22Rv1 (cell line): ENCODE measurements at regions not wholly inside any gene's neighbourhood (a gene's known extent, or its start where the extent isn't known, plus 50 kb on each side); places are given as distances from the start of the nearest gene placed in this dataset.

Experiments
- H3K27ac ChIP-seq: fragments of 450-650 bp; 2 replicates; pipeline ENCODE4 v1.5.1; 2017
- CTCF ChIP-seq: fragments of 450-650 bp; IDR thresholded peaks from 2 replicates; pipeline ENCODE4 v1.5.1; 2017; ENCODE audit warnings: mild to moderate bottlenecking
- ZFX ChIP-seq: fragments of 450-650 bp; IDR thresholded peaks from 2 replicates; pipeline ENCODE4 v1.6.1; 2017; ENCODE audit warnings: antibody characterized with exemption, borderline replicate concordance

- H3K27ac ChIP-seq, result no peak overlapping the region
- no peak for TF ChIP-seq ZFX
Observed at GRCh38 chr14:34099635-34100034, 148.8 kb upstream of the EGLN3 start.

- no peak for TF ChIP-seq CTCF
- TF ChIP-seq ZFX, result no peak
- H3K27ac ChIP-seq, result no peak overlapping the region
Observed at GRCh38 chr14:34098985-34099349, 148.1 kb upstream of the EGLN3 start.

- TF ChIP-seq ZFX, result no peak
- no peak for TF ChIP-seq CTCF
- H3K27ac ChIP-seq, result no peak overlapping the region
Observed at GRCh38 chr14:34098045-34098984, 147.4 kb upstream of the EGLN3 start.

GRCh38 chr14:34097644-34098043 lies 146.8 kb upstream of the EGLN3 start:
- TF ChIP-seq CTCF (no peak), ZFX (no peak)
- H3K27ac ChIP-seq, result no peak overlapping the region

GRCh38 chr14:34094384-34094783 lies 143.5 kb upstream of the EGLN3 start:
- no peak for TF ChIP-seq CTCF
- TF ChIP-seq ZFX, result no peak
- no peak overlapping the region for H3K27ac ChIP-seq

- no peak for TF ChIP-seq CTCF
- TF ChIP-seq ZFX, result no peak
- H3K27ac ChIP-seq, result no peak overlapping the region
Observed at GRCh38 chr14:34093883-34094282, 143.0 kb upstream of the EGLN3 start.

GRCh38 chr14:34090451-34090850 lies 139.6 kb upstream of the EGLN3 start:
- H3K27ac ChIP-seq, result no peak overlapping the region
- TF ChIP-seq CTCF, result no peak
- no peak for TF ChIP-seq ZFX

GRCh38 chr14:34088914-34089313 lies 138.0 kb upstream of the EGLN3 start:
- no peak overlapping the region for H3K27ac ChIP-seq
- TF ChIP-seq CTCF, result no peak
- TF ChIP-seq ZFX, result no peak
